NT2/D1 (cell line): ENCODE measurements at regions not wholly inside any gene's neighbourhood (a gene's known extent, or its start where the extent isn't known, plus 50 kb on each side); places are given as distances from the start of the nearest gene placed in this dataset.

Experiments used
- DNase-seq: peaks from one replicate; pipeline ENCODE4 v3.0.0-alpha.2; 2011; ENCODE audit warnings: low read depth, low spot score
- H3K27me3 ChIP-seq: 2 replicates; pipeline ENCODE4 v1.6.0; 2011; ENCODE audit warnings: mild to moderate bottlenecking; ENCODE audit not compliant: insufficient read length, insufficient read depth
- H3K36me3 ChIP-seq: 2 replicates; pipeline ENCODE4 v1.6.1; 2011; ENCODE audit warnings: mild to moderate bottlenecking, low read length, mixed read lengths; ENCODE audit not compliant: insufficient read depth, insufficient read length
- H3K4me1 ChIP-seq: 2 replicates; pipeline ENCODE4 v1.5.1; 2011; ENCODE audit not compliant: insufficient read depth, insufficient read length
- H3K4me3 ChIP-seq: 2 replicates; pipeline ENCODE4 v1.5.1; 2011; ENCODE audit warnings: low read depth; ENCODE audit not compliant: insufficient read length
- H3K9ac ChIP-seq: 2 replicates; pipeline ENCODE4 v1.6.0; 2011; ENCODE audit warnings: low read depth; ENCODE audit not compliant: insufficient read length
- H3K9me3 ChIP-seq: 2 replicates; pipeline ENCODE4 v1.5.1; 2011; ENCODE audit warnings: mild to moderate bottlenecking, low read length; ENCODE audit not compliant: insufficient read depth
- SUZ12 ChIP-seq: IDR thresholded peaks from 2 replicates; pipeline ENCODE4 v1.6.1; 2011; ENCODE audit not compliant: insufficient read length, insufficient read depth; ENCODE audit errors: extremely low read depth
- YY1 ChIP-seq: IDR thresholded peaks from 2 replicates; pipeline ENCODE4 v1.6.1; 2011; ENCODE audit not compliant: insufficient read length, insufficient read depth
- ZNF274 ChIP-seq: IDR thresholded peaks from 2 replicates; pipeline ENCODE4 v1.6.1; 2011; ENCODE audit warnings: mild to moderate bottlenecking, low read depth, low read length

DNA sequence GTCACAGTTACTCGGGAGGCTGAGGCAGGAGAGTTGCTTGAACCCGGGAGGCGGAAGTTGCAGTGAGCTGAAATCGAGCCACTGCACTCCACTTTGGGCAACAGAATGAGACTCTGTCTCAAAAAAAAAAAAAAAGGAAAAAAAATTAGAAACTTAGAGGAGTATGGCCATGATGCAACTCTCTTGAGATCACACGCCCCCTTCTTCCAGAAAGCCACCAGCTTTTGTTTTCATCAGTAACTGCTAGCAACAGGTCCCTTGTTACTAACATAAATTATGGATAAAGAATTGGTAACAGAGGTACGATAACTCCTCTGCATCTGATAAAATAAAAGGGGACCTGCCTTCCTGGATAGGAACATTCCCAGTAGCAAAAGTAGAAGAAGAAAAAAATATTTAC is 308.2 kb downstream of the CD83 start:
- no peak overlapping the region for H3K9ac ChIP-seq
- no peak for DNase-seq
- no peaks in the 10 kb centered on the region for H3K36me3 ChIP-seq
- H3K4me1 ChIP-seq = no peaks in the 10 kb centered on the region
- no peaks in the 10 kb centered on the region for H3K27me3 ChIP-seq
- no peak for TF ChIP-seq ZNF274
- TF ChIP-seq YY1 = no peak
- TF ChIP-seq SUZ12 = no peak
- no peak overlapping the region for H3K4me3 ChIP-seq
- H3K9me3 ChIP-seq = no peaks in the 10 kb centered on the region

DNA sequence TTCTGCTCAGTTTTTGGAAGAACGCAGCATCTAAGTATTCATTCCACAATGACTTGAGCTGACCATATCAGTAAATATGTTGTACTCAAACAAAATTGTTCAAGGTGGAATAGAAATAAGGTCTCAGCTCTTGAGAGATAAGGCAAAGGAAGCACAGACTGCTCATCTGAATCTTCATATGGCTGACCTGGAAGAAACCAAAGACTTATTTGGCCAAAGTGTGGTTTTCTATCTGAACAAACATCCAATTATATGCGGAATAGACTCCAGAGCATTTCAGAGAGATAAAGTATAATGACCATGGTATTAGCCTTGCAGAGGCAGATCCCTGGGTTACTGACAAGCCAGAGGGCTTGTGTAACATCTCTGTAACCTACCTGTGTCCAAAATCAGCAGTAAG is 308.7 kb downstream of the CD83 start:
- H3K4me3 ChIP-seq = no peak overlapping the region
- H3K27me3 ChIP-seq = no peaks in the 10 kb centered on the region
- no peaks in the 10 kb centered on the region for H3K36me3 ChIP-seq
- no peak for DNase-seq
- no peaks in the 10 kb centered on the region for H3K4me1 ChIP-seq
- TF ChIP-seq SUZ12 = no peak
- no peak for TF ChIP-seq ZNF274
- TF ChIP-seq YY1 = no peak
- H3K9ac ChIP-seq = no peak overlapping the region
- no peaks in the 10 kb centered on the region for H3K9me3 ChIP-seq

DNA sequence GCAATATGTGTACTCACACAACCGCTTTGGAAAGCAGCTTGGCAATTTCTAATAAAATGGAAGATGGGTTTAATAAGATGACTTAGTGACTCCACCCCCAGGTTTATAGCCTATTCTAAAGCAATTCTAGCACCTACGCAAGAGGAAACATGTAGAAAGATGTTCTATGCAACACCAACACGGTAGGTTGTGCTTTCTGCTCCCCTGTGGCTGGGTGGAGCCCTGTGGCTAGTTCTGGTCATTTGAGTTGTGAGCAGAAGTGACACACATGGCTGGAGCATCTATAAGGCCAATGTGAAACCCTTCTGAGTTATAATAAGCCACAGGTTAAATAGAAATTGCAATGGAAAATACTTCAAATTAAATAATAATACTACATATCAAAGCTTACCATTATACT is 310.7 kb downstream of the CD83 start:
- Histone ChIP-seq H3K4me1 (no peaks in the 10 kb centered on the region), H3K9me3 (no peaks in the 10 kb centered on the region), H3K36me3 (no peaks in the 10 kb centered on the region), H3K9ac (no peak overlapping the region), H3K4me3 (no peak overlapping the region), H3K27me3 (no peaks in the 10 kb centered on the region)
- TF ChIP-seq YY1 = no peak
- no peak for TF ChIP-seq SUZ12
- no peak for TF ChIP-seq ZNF274
- DNase-seq = no peak

DNA sequence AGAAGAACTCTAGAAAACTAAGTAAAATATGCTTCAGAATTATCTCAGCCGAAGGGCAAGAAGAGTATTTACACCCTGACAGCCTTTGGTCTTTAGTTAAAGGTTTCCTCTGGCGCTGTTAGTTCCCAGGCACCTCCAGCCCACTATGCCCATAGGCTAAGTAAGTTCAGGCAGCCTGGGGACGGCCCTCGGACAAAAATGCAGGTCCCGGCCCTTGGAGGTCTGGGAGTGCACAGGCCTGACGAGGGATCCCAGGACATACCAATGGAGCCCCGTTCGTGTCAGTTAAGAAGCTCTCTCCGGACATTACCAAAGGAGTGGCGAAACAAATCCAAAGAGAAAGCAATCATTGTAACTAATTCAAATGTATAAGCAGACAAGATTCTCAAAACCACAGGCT is 311.8 kb downstream of the CD83 start:
- Histone ChIP-seq H3K36me3 (no peaks in the 10 kb centered on the region), H3K9ac (no peak overlapping the region), H3K4me3 (no peak overlapping the region), H3K9me3 (no peaks in the 10 kb centered on the region), H3K4me1 (no peaks in the 10 kb centered on the region), H3K27me3 (no peaks in the 10 kb centered on the region)
- TF ChIP-seq SUZ12 (no peak), YY1 (no peak), ZNF274 (no peak)
- DNase-seq = no peak

DNA sequence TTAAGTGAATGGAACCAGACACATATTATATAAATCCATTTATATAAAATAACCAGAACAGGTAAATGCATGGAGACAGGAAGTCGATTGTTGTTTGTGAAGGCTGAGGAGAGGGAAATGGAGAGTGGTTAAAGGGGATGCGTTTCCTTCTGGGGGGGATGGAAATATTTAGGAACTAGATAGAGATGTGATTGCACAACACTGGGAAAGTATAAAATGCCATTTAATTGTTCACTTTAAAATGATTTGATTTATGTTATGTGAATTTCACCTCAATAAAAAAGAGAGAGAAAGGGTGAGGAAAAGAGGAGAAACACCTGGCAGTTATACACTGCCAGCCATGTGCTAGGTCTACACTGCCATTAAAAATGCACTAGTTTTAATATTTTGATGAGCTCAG is 312.6 kb downstream of the CD83 start:
- no peak for TF ChIP-seq ZNF274
- TF ChIP-seq SUZ12 = no peak
- no peak for TF ChIP-seq YY1
- Histone ChIP-seq H3K9ac (no peak overlapping the region), H3K4me1 (no peaks in the 10 kb centered on the region), H3K27me3 (no peaks in the 10 kb centered on the region), H3K36me3 (no peaks in the 10 kb centered on the region), H3K4me3 (no peak overlapping the region), H3K9me3 (no peaks in the 10 kb centered on the region)
- no peak for DNase-seq

DNA sequence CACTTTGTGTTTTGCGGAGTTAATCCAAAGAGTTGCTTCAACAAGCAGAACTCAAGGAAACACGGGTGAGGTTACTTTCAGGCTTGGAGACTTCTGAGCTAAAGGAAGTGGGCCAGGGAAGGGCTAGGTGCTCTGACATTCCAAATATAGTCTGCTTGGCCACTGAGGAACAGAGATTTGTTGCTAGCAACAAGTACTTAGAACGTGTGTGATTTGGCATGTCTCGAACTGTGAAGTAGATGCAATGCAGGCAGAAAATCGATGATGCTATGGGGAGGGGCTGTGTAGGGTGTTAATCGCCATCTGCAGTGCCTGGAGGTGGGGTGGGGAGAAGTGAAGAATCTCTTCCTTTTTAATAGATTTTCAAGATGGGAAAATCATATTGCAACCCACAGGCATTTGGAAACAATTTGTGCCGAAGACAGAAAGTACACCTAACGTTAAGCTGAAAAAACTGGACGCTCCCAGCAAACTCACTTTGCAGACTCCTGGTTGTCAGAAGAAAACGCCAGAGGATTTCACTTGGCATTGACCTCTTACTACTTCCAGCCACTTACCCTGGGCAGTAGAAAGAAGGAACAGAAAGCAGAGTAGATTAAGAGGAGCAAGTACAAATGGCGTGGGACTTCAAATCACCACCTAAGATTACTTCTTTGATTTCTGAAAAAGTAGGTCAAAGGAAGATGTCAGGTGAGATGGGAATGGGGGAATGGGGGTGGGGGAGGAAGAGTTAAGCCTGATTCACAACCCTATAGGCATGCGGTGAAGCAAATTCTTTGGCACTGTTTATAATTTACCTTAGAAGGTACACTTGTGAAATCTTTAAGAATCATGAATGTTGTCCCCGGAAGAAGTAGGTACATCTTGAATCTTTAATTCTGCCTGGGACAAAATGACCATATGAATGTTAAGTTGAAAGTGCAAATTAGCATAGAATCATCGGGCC is 314.1 kb downstream of the CD83 start:
- no peaks in the 10 kb centered on the region for H3K27me3 ChIP-seq
- no peak overlapping the region for H3K4me3 ChIP-seq
- TF ChIP-seq YY1 = no peak
- no peak for TF ChIP-seq SUZ12
- H3K9me3 ChIP-seq = no peaks in the 10 kb centered on the region
- H3K9ac ChIP-seq = no peak overlapping the region
- H3K36me3 ChIP-seq = no peaks in the 10 kb centered on the region
- H3K4me1 ChIP-seq = no peaks in the 10 kb centered on the region
- DNase-seq = no peak

DNA sequence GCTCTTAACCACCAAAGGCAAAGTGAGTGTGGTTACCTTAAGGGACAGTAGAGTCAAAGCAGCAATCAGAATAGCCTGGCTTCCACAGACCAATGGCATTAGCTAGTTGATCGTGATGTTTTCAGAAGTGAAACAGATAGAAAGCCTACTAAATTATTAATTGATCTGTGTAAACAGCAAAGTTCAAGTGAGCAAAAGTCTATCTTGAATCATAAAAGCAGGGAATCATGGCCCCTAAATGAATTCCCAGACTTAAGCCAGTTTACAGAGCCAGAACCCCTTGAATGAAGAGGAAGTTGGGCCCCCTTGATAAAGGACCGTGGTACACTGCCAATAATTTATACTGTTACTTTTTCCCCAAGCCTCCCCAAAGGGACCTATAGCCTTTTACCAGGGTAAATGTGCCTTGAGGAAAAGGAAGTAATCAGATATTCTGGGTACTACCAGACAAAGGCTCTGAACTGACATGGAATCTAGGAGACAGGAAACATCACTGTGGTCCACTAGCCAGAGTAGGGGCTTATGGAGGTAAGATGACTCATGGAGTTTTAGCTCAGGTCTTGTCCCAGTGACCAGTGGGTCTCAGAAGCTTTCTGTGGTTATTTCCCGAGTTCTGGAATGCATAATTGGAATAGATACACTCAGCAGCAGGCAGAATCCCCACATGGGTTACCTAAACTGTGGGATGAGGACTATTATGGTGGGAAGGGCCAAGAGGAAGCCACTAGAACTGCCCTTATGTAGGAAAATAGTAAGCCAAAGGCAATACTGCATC is 317.5 kb downstream of the CD83 start:
- TF ChIP-seq SUZ12 (no peak), ZNF274 (no peak), YY1 (no peak)
- DNase-seq = no peak
- Histone ChIP-seq H3K27me3 (no peaks in the 10 kb centered on the region), H3K9ac (no peak overlapping the region), H3K9me3 (no peaks in the 10 kb centered on the region), H3K36me3 (no peaks in the 10 kb centered on the region), H3K4me1 (no peaks in the 10 kb centered on the region), H3K4me3 (no peak overlapping the region)
